OCI-LY1 (cell line): ENCODE measurements at regions not wholly inside any gene's neighbourhood (a gene's known extent, or its start where the extent isn't known, plus 50 kb on each side); places are given as distances from the start of the nearest gene placed in this dataset.
"Not testable (repeated sequence)": the region's sequence is repeated elsewhere in the genome, so short reads cannot be mapped to it uniquely, and the experiment has no call there.

Experiments used
- H2AFZ ChIP-seq: fragments of 200-600 bp; sonication (generic), shearing (Covaris generic); 2 replicates; pipeline ENCODE4 v1.6.0; 2014; ENCODE audit warnings: antibody characterized with exemption, mild to moderate bottlenecking, low read length
- H3F3A ChIP-seq: fragments of 200-600 bp; sonication (generic), shearing (Covaris generic); 2 replicates; pipeline ENCODE4 v1.6.0; 2014; ENCODE audit warnings: mild to moderate bottlenecking, antibody characterized with exemption, low read length, moderate library complexity; ENCODE audit not compliant: insufficient read depth
- H3K27ac ChIP-seq: fragments of 200-600 bp; sonication (generic); 2 replicates; pipeline ENCODE4 v1.5.1; 2014; ENCODE audit warnings: low read length, mixed run types, mild to moderate bottlenecking, low read depth; ENCODE audit not compliant: poor library complexity, severe bottlenecking
- H3K27me3 ChIP-seq: fragments of 200-600 bp; sonication (generic); 2 replicates; pipeline ENCODE4 v1.6.0; 2014; ENCODE audit warnings: antibody characterized with exemption, mild to moderate bottlenecking, low read length, moderate library complexity; ENCODE audit not compliant: insufficient read depth
- H3K36me3 ChIP-seq: fragments of 200-600 bp; sonication (generic); 2 replicates; pipeline ENCODE4 v1.6.1; 2014; ENCODE audit warnings: mild to moderate bottlenecking, antibody characterized with exemption, low read length, moderate library complexity, mixed read lengths; ENCODE audit not compliant: insufficient read depth
- H3K4me1 ChIP-seq: fragments of 200-600 bp; sonication (generic); 2 replicates; pipeline ENCODE4 v1.5.1; 2014; ENCODE audit warnings: mild to moderate bottlenecking, low read length, moderate library complexity; ENCODE audit not compliant: insufficient read depth, severe bottlenecking
- H3K4me2 ChIP-seq: fragments of 200-600 bp; sonication (generic), shearing (Covaris generic); 2 replicates; pipeline ENCODE4 v1.6.1; 2014; ENCODE audit warnings: low read length
- H3K4me3 ChIP-seq: fragments of 200-600 bp; sonication (generic); 2 replicates; pipeline ENCODE4 v1.5.1; 2014; ENCODE audit warnings: low read length, low read depth, mild to moderate bottlenecking, mixed read lengths; ENCODE audit not compliant: poor library complexity, severe bottlenecking
- H3K79me2 ChIP-seq: fragments of 200-600 bp; shearing (Covaris generic); 2 replicates; pipeline ENCODE4 v1.6.1; 2016; ENCODE audit warnings: mixed run types, low read length, mixed read lengths; ENCODE audit not compliant: insufficient read depth
- H3K9ac ChIP-seq: fragments of 200-600 bp; sonication (generic), shearing (Covaris generic); 2 replicates; pipeline ENCODE4 v1.6.1; 2014; ENCODE audit warnings: mild to moderate bottlenecking, low read length, mixed read lengths
- H3K9me2 ChIP-seq: fragments of 200-600 bp; sonication (generic), shearing (Covaris generic); 2 replicates; pipeline ENCODE4 v1.6.1; 2014; ENCODE audit warnings: low read depth, mild to moderate bottlenecking, low read length, mixed read lengths
- H3K9me3 ChIP-seq: fragments of 200-600 bp; shearing (Covaris generic); 2 replicates; pipeline ENCODE4 v1.6.1; 2014; ENCODE audit warnings: low read length, mixed read lengths
- H4K20me1 ChIP-seq: fragments of 200-600 bp; sonication (generic), shearing (Covaris generic); 2 replicates; pipeline ENCODE4 v1.6.0; 2016; ENCODE audit warnings: mild to moderate bottlenecking, low read length; ENCODE audit not compliant: insufficient read depth
- EZH2 ChIP-seq: fragments of 200-600 bp; sonication (generic), shearing (Covaris generic); IDR thresholded peaks from 2 replicates; pipeline ENCODE4 v1.8.0; 2017; ENCODE audit warnings: borderline replicate concordance, mixed run types, mild to moderate bottlenecking, antibody characterized with exemption, low read length, moderate library complexity, mixed read lengths
- TF ChIP-seq, protein P1 (sequence below): fragments of 200-600 bp; sonication (generic), shearing (Covaris generic); IDR thresholded peaks from 2 replicates; pipeline ENCODE4 v1.5.1; 2017; ENCODE audit warnings: mild to moderate bottlenecking, antibody characterized with exemption, low read length, moderate library complexity, mixed read lengths

DNA sequence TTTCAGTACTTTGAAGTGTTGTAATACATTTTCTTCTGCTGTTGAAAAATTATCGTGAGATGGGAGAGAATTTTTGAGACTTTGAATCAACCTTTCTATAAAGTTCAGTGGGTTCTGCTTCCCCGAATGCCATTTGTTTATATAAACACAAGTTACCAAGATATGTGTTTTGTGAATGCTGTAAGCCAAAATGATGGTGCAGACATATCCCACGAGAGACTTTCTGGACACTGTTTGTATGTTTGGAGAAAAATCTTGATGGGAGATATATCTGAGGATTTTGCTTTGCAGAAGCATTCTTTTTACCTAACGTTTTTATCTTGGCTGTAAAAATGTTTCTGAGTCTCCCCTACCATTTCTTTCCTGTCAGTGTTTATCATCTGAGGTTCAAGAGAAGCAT lies 526.6 kb upstream of the ZNF717 start:
- no peaks in the 10 kb centered on the region for H3K79me2 ChIP-seq
- H3K36me3 ChIP-seq, result no peaks in the 10 kb centered on the region
- H3K4me1 ChIP-seq, result no peaks in the 10 kb centered on the region
- H3K27me3 ChIP-seq, result no peaks in the 10 kb centered on the region
- no peak overlapping the region for H3K27ac ChIP-seq
- H2AFZ ChIP-seq, result no peak overlapping the region
- H3K4me3 ChIP-seq, result no peak overlapping the region
- H3K9ac ChIP-seq, result no peak overlapping the region
- TF ChIP-seq, protein P1, sequence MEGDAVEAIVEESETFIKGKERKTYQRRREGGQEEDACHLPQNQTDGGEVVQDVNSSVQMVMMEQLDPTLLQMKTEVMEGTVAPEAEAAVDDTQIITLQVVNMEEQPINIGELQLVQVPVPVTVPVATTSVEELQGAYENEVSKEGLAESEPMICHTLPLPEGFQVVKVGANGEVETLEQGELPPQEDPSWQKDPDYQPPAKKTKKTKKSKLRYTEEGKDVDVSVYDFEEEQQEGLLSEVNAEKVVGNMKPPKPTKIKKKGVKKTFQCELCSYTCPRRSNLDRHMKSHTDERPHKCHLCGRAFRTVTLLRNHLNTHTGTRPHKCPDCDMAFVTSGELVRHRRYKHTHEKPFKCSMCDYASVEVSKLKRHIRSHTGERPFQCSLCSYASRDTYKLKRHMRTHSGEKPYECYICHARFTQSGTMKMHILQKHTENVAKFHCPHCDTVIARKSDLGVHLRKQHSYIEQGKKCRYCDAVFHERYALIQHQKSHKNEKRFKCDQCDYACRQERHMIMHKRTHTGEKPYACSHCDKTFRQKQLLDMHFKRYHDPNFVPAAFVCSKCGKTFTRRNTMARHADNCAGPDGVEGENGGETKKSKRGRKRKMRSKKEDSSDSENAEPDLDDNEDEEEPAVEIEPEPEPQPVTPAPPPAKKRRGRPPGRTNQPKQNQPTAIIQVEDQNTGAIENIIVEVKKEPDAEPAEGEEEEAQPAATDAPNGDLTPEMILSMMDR, result no peak
- TF ChIP-seq EZH2, result no peak
- H4K20me1 ChIP-seq, result no peaks in the 10 kb centered on the region
- no peak overlapping the region for H3K4me2 ChIP-seq
- no peaks in the 10 kb centered on the region for H3F3A ChIP-seq
- H3K9me3 ChIP-seq, result no peaks in the 10 kb centered on the region
- no peaks in the 10 kb centered on the region for H3K9me2 ChIP-seq

DNA sequence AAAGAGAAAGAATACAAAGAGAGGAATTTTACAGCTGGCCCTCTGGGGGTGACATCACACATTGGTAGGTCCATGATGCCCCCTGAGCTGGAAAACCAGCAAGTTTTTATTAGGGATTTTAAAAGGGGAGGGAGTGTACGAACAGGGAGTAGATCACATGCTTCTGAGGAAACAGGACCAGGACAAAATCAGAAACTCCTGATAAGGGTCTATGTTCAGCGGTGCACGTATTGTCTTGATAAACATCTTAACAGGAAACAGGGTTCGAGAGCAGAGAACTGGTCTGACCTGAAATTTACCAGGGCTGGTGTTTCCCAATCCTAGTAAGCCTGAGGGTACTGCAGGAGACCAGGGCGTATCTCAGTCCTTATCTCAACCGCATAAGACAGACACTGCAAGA lies 530.6 kb upstream of the ZNF717 start:
- not testable (repeated sequence) for H4K20me1 ChIP-seq, H3K9me2 ChIP-seq, H3F3A ChIP-seq, H3K36me3 ChIP-seq, H2AFZ ChIP-seq, H3K4me1 ChIP-seq, H3K9me3 ChIP-seq, H3K79me2 ChIP-seq, H3K9ac ChIP-seq, H3K4me3 ChIP-seq, H3K27me3 ChIP-seq, H3K4me2 ChIP-seq, H3K27ac ChIP-seq

DNA sequence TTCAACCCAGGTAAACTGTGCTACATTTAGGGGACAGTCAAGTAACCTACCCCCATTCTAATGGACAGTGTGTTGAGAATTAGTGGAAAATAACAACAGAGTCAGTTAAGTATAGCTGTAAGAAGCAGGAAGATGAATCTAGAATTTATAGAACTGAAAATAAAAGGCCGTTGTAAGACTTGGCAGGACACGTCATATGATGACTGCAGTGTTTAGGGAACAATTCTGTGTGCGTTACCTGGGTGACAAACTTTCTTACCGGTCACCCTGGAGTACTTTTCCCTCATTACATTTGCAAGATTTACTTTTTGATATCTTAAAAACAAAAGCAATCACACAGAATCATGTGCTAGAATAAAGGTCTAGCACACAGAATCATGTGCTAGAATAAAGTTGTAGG lies 536.3 kb upstream of the ZNF717 start:
- H3K27ac ChIP-seq, result no peak overlapping the region
- H3K79me2 ChIP-seq, result no peaks in the 10 kb centered on the region
- no peaks in the 10 kb centered on the region for H3F3A ChIP-seq
- H2AFZ ChIP-seq, result no peak overlapping the region
- no peaks in the 10 kb centered on the region for H3K4me1 ChIP-seq
- no peaks in the 10 kb centered on the region for H3K27me3 ChIP-seq
- no peaks in the 10 kb centered on the region for H4K20me1 ChIP-seq
- no peak overlapping the region for H3K4me3 ChIP-seq
- no peaks in the 10 kb centered on the region for H3K36me3 ChIP-seq
- no peak overlapping the region for H3K9ac ChIP-seq
- H3K4me2 ChIP-seq, result no peak overlapping the region
- no peaks in the 10 kb centered on the region for H3K9me2 ChIP-seq
- no peaks in the 10 kb centered on the region for H3K9me3 ChIP-seq
- TF ChIP-seq EZH2, result no peak
- TF ChIP-seq, protein P1, result no peak

DNA sequence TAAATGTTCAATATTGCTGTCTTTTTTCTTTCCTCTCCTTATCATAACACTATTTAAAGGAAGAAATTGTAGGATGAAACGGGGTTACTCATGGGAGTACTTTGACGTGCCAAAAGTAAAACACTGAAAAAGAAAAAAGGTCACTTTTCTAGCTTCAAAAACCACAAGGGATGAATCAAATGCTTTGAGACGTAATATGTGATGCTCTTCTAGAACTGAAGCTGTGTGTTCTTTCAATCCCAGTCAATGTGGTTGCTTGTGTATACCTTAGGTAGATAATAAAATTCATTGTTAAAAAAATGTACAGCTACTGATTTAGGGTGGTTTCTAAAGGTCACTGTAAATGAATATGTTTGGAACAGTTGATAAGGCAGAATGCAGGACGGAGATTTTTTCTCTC lies 538.8 kb upstream of the ZNF717 start:
- TF ChIP-seq, protein P1, result no peak
- TF ChIP-seq EZH2, result no peak
- H3K9ac ChIP-seq, result no peak overlapping the region
- no peak overlapping the region for H2AFZ ChIP-seq
- no peaks in the 10 kb centered on the region for H3K27me3 ChIP-seq
- H3K79me2 ChIP-seq, result no peaks in the 10 kb centered on the region
- no peak overlapping the region for H3K4me2 ChIP-seq
- H3K4me3 ChIP-seq, result no peak overlapping the region
- no peaks in the 10 kb centered on the region for H3K36me3 ChIP-seq
- no peaks in the 10 kb centered on the region for H3F3A ChIP-seq
- H3K9me2 ChIP-seq, result no peaks in the 10 kb centered on the region
- H3K9me3 ChIP-seq, result no peaks in the 10 kb centered on the region
- H3K27ac ChIP-seq, result no peak overlapping the region
- H4K20me1 ChIP-seq, result no peaks in the 10 kb centered on the region
- no peaks in the 10 kb centered on the region for H3K4me1 ChIP-seq
